GM12878 (cell line): ENCODE measurements at regions not wholly inside any gene's neighbourhood (a gene's known extent, or its start where the extent isn't known, plus 50 kb on each side); places are given as distances from the start of the nearest gene placed in this dataset.

Source experiments
- ATF2 ChIP-seq: IDR thresholded peaks from 2 replicates; pipeline ENCODE4 v1.6.1; 2012; ENCODE audit warnings: low read length, inconsistent platforms
- ATF7 ChIP-seq: fragments of 450-650 bp; IDR thresholded peaks from 2 replicates; pipeline ENCODE4 v1.6.1; 2016; ENCODE audit warnings: low read depth, mild to moderate bottlenecking
- CREB1 ChIP-seq: IDR thresholded peaks from 2 replicates; pipeline ENCODE4 v1.6.1; 2012; ENCODE audit warnings: low read depth, mild to moderate bottlenecking, inconsistent platforms
- CTCF ChIP-seq, 3 experiments: IDR thresholded peaks in 2 of 3; conservative IDR thresholded peaks in 1 of 3; 2 replicates each; pipeline ENCODE4 v1.5.1; 2011; ENCODE audit warnings: low read depth in 3 of 3, low read length in 3 of 3, mild to moderate bottlenecking in 3 of 3, control low read depth in 2 of 3, moderate library complexity in 2 of 3, inconsistent platforms in 1 of 3, mixed read lengths in 1 of 3; ENCODE audit not compliant: control insufficient read depth in 2 of 3, insufficient read depth in 1 of 3; ENCODE audit errors: extremely low read depth in 1 of 3
- E2F8 ChIP-seq: fragments of 450-650 bp; IDR thresholded peaks from 2 replicates; pipeline ENCODE4 v1.6.1; 2018; ENCODE audit warnings: mild to moderate bottlenecking, low read depth, moderate library complexity; ENCODE audit not compliant: partially characterized antibody
- ELK1 ChIP-seq: IDR thresholded peaks from 2 replicates; pipeline ENCODE4 v1.6.1; 2012; ENCODE audit warnings: low read depth, low read length, improper control_type of control experiment
- POLR2A ChIP-seq: IDR thresholded peaks from 2 replicates; pipeline ENCODE4 v1.6.1; 2011; ENCODE audit warnings: low read depth, mild to moderate bottlenecking, low read length
- RELA ChIP-seq: fragments of 450-650 bp; IDR thresholded peaks from 2 replicates; pipeline ENCODE4 v1.8.0; 2014; ENCODE audit warnings: borderline replicate concordance; ENCODE audit not compliant: partially characterized antibody
- REST ChIP-seq: IDR thresholded peaks from 2 replicates; pipeline ENCODE4 v1.6.1; 2012; ENCODE audit warnings: mild to moderate bottlenecking, low read depth, low read length

- no peak for TF ChIP-seq REST
- TF ChIP-seq CTCF (IDR thresholded peaks at IDR 0.05 in 2 of 3, conservative IDR thresholded peaks at IDR 0.05 in 1 of 3; ENCODE audit: control insufficient read depth in 2 of 3, extremely low read depth in 1 of 3, insufficient read depth in 1 of 3, low read depth in 3 of 3, low read length in 3 of 3) = no peak
- no peak for TF ChIP-seq ELK1
- no peak for TF ChIP-seq ATF2
- TF ChIP-seq E2F8 = no peak
- TF ChIP-seq ATF7 = no peak
- TF ChIP-seq POLR2A = no peak
- TF ChIP-seq CREB1 = no peak
- TF ChIP-seq RELA = no peak
These were observed 62.1 kb upstream of the RGS17 start for GRCh38 chr6:153192943-153193885.
